Smooth muscle cell (in vitro differentiated cells): ENCODE measurements at regions not wholly inside any gene's neighbourhood (a gene's known extent, or its start where the extent isn't known, plus 50 kb on each side); places are given as distances from the start of the nearest gene placed in this dataset.
A peak's percentile ranks its signal among the peaks of the same experiment; 100 is the strongest.

ENCODE experiments used
- DNase-seq: peaks from one replicate; lab custom pipeline; 2025; ENCODE audit not compliant: unreplicated experiment; lab: John Stamatoyannopoulos, UW
- H2AFZ ChIP-seq: fragments of 200-600 bp; sonication (generic); 2 replicates; pipeline ENCODE4 v1.6.0; 2016; ENCODE audit warnings: antibody characterized with exemption, low read depth, mild to moderate bottlenecking
- H3F3A ChIP-seq: fragments of 200-600 bp; sonication (generic); 2 replicates; pipeline ENCODE4 v1.6.0; 2017; ENCODE audit warnings: antibody characterized with exemption, low read depth
- H3K27ac ChIP-seq: fragments of 200-600 bp; sonication (generic); 2 replicates; pipeline ENCODE4 v1.5.1; 2016; ENCODE audit warnings: low read depth, mild to moderate bottlenecking
- H3K27me3 ChIP-seq: fragments of 200-600 bp; sonication (generic); 2 replicates; pipeline ENCODE4 v1.6.1; 2016; ENCODE audit warnings: low read depth, mild to moderate bottlenecking
- H3K36me3 ChIP-seq: fragments of 200-600 bp; sonication (generic); 2 replicates; pipeline ENCODE4 v1.5.1; 2016; ENCODE audit warnings: low read depth
- H3K4me1 ChIP-seq: fragments of 200-600 bp; sonication (generic); 2 replicates; pipeline ENCODE4 v1.5.1; 2016; ENCODE audit warnings: low read depth
- H3K4me2 ChIP-seq: fragments of 200-600 bp; sonication (generic); 2 replicates; pipeline ENCODE4 v1.6.0; 2016; ENCODE audit warnings: mild to moderate bottlenecking
- H3K4me3 ChIP-seq: fragments of 200-600 bp; sonication (generic); 2 replicates; pipeline ENCODE4 v1.5.1; 2016; ENCODE audit warnings: mild to moderate bottlenecking
- H3K79me2 ChIP-seq: fragments of 200-600 bp; sonication (generic); 2 replicates; pipeline ENCODE4 v1.6.0; 2016; ENCODE audit warnings: low read depth, mild to moderate bottlenecking
- H3K9ac ChIP-seq: fragments of 200-600 bp; sonication (generic); 2 replicates; pipeline ENCODE4 v1.6.0; 2016; ENCODE audit warnings: low read depth
- H3K9me3 ChIP-seq: fragments of 200-600 bp; sonication (generic); replicated peaks from 2 replicates; pipeline ENCODE4 v1.5.1; 2016; ENCODE audit warnings: low read depth
- H4K20me1 ChIP-seq: fragments of 200-600 bp; sonication (generic); 2 replicates; pipeline ENCODE4 v1.6.0; 2016; ENCODE audit warnings: low read depth
- CTCF ChIP-seq: fragments of 200-600 bp; sonication (generic); IDR thresholded peaks from 2 replicates; pipeline ENCODE4 v1.5.1; 2017; ENCODE audit warnings: borderline replicate concordance, mild to moderate bottlenecking, antibody characterized with exemption; ENCODE audit not compliant: insufficient read depth, poor library complexity, severe bottlenecking
- WGBS: methylation state at CpG from one replicate; pipeline ENCODE4 v1.1.7; 2016; ENCODE audit warnings: low lambda C conversion rate; 5-methylcytosine and 5-hydroxymethylcytosine counted together

GRCh38 chr16:17017442-17017841, 453.3 kb downstream of the XYLT1 start:
- Histone ChIP-seq H3K4me3 (no peak overlapping the region), H3K4me2 (no peak overlapping the region), H3K36me3 (no peaks in the 10 kb centered on the region), H3K4me1 (no peaks in the 10 kb centered on the region), H3K27me3 (no peaks in the 10 kb centered on the region), H2AFZ (no peak overlapping the region), H3F3A (no peaks in the 10 kb centered on the region), H3K9me3 (no peaks in the 10 kb centered on the region), H3K27ac (no peak overlapping the region), H4K20me1 (no peaks in the 10 kb centered on the region), H3K9ac (no peak overlapping the region), H3K79me2 (no peaks in the 10 kb centered on the region)
- no peak for TF ChIP-seq CTCF
- DNase-seq: no peak

GRCh38 chr16:17018585-17018939, 452.2 kb downstream of the XYLT1 start:
- 11% methylated on average over 4 of the region's 4 CpGs for WGBS
- no peaks in the 10 kb centered on the region for H3K4me1 ChIP-seq
- no peak overlapping the region for H3K4me2 ChIP-seq
- H3K9ac ChIP-seq: no peak overlapping the region
- H3K9me3 ChIP-seq: no peaks in the 10 kb centered on the region
- no peaks in the 10 kb centered on the region for H3K27me3 ChIP-seq
- H3F3A ChIP-seq: no peaks in the 10 kb centered on the region
- no peaks in the 10 kb centered on the region for H4K20me1 ChIP-seq
- TF ChIP-seq CTCF: no peak
- DNase-seq: no peak
- peak overlapping the region; percentile 35 for H2AFZ ChIP-seq
- H3K4me3 ChIP-seq: no peak overlapping the region
- no peaks in the 10 kb centered on the region for H3K36me3 ChIP-seq
- H3K27ac ChIP-seq: no peak overlapping the region
- H3K79me2 ChIP-seq: no peaks in the 10 kb centered on the region

GRCh38 chr16:17019366-17019765, 451.4 kb downstream of the XYLT1 start:
- Histone ChIP-seq H3K79me2 (no peaks in the 10 kb centered on the region), H3K4me3 (no peak overlapping the region), H3K27me3 (no peaks in the 10 kb centered on the region), H3K9ac (no peak overlapping the region), H3K9me3 (no peaks in the 10 kb centered on the region), H3K27ac (no peak overlapping the region), H3K4me2 (no peak overlapping the region), H3F3A (no peaks in the 10 kb centered on the region), H2AFZ (no peak overlapping the region), H3K4me1 (no peaks in the 10 kb centered on the region), H4K20me1 (no peaks in the 10 kb centered on the region), H3K36me3 (no peaks in the 10 kb centered on the region)
- no peak for TF ChIP-seq CTCF
- DNase-seq: no peak

GRCh38 chr16:17023606-17024005, 447.2 kb downstream of the XYLT1 start:
- 70% methylated on average over 4 of the region's 4 CpGs for WGBS
- no peak for TF ChIP-seq CTCF

More at GRCh38 chr16:17023606-17024005, 447.2 kb downstream of the XYLT1 start:
- H3K9ac ChIP-seq: no peak overlapping the region
- H3K27me3 ChIP-seq: no peaks in the 10 kb centered on the region
- no peak overlapping the region for H3K4me2 ChIP-seq
- H3K9me3 ChIP-seq: no peaks in the 10 kb centered on the region
- no peak overlapping the region for H3K4me3 ChIP-seq
- no peaks in the 10 kb centered on the region for H3K36me3 ChIP-seq
- H3K79me2 ChIP-seq: no peaks in the 10 kb centered on the region
- H3K27ac ChIP-seq: no peak overlapping the region
- no peaks in the 10 kb centered on the region for H3K4me1 ChIP-seq
- H3F3A ChIP-seq: no peaks in the 10 kb centered on the region
- DNase-seq: no peak
- H4K20me1 ChIP-seq: no peaks in the 10 kb centered on the region
- H2AFZ ChIP-seq: no peak overlapping the region
